H1 (cell line): ENCODE measurements at regions not wholly inside any gene's neighbourhood (a gene's known extent, or its start where the extent isn't known, plus 50 kb on each side); places are given as distances from the start of the nearest gene placed in this dataset.

Experiments used
- CTCF ChIA-PET: fragments of 300-600 bp; sonication (Branson Sonifier 250); formaldehyde crosslinking; loops from one replicate; lab custom pipeline; 2021; ENCODE audit not compliant: partially characterized antibody; lab: Charles Lee
- POLR2A ChIA-PET: fragments of 300-600 bp; sonication (Branson Sonifier 250); formaldehyde crosslinking; loops from one replicate; lab custom pipeline; 2021; ENCODE audit warnings: inconsistent platforms; ENCODE audit not compliant: partially characterized antibody; lab: Charles Lee
- DNase-seq, 2 experiments: peaks; one replicate each; pipeline versions ENCODE4 v3.0.0 to v3.0.0-alpha.2; 2010 to 2022; ENCODE audit warnings: low spot score in 2 of 2, low read depth in 1 of 2, mixed read lengths in 1 of 2
- FAIRE-seq: peaks from 2 replicates; lab custom pipeline; 2011; peaks lifted over from hg19 to GRCh38; lab: Jason Lieb, UNC
- H2AFZ ChIP-seq: 2 replicates; pipeline ENCODE4 v1.8.1; 2012; ENCODE audit warnings: low read length, inconsistent platforms
- H2AK5ac ChIP-seq: 2 replicates; pipeline ENCODE4 v1.6.1; 2013; ENCODE audit warnings: low read depth, low read length
- H2BK120ac ChIP-seq: replicated peaks from 2 replicates; pipeline ENCODE3; 2013; ENCODE audit warnings: low read depth, low read length, inconsistent platforms
- H2BK12ac ChIP-seq: 2 replicates; pipeline ENCODE4 v1.6.1; 2013; ENCODE audit warnings: low read depth, low read length
- H2BK15ac ChIP-seq: 2 replicates; pipeline ENCODE4 v1.6.1; 2013; ENCODE audit warnings: low read length
- H2BK20ac ChIP-seq: 2 replicates; pipeline ENCODE4 v1.6.1; 2013; ENCODE audit warnings: low read length
- H2BK5ac ChIP-seq: 2 replicates; pipeline ENCODE4 v1.6.1; 2013; ENCODE audit warnings: low read depth, low read length
- H3K14ac ChIP-seq: 2 replicates; pipeline ENCODE4 v1.6.1; 2013; ENCODE audit warnings: inconsistent platforms; ENCODE audit not compliant: insufficient read length
- H3K18ac ChIP-seq: 2 replicates; pipeline ENCODE4 v1.6.1; 2013; ENCODE audit warnings: low read length; ENCODE audit errors: extremely low read depth
- H3K23ac ChIP-seq: 2 replicates; pipeline ENCODE4 v1.6.1; 2013; ENCODE audit warnings: inconsistent platforms; ENCODE audit not compliant: insufficient read length
- H3K23me2 ChIP-seq: 2 replicates; pipeline ENCODE4 v1.6.1; 2013; ENCODE audit warnings: low read depth, low read length
- H3K27ac ChIP-seq: 2 replicates; pipeline ENCODE4 v1.6.1; 2011; ENCODE audit warnings: low read depth, low read length, inconsistent platforms
- H3K27me3 ChIP-seq, 4 experiments: replicated peaks in 1 of 4; 1 replicate in 1 of 4; 2 replicates in 3 of 4; pipeline versions ENCODE4 v1.6.1 to v1.8.1; 2011 to 2013; ENCODE audit warnings: low read length in 3 of 4, mild to moderate bottlenecking in 3 of 4, inconsistent platforms in 2 of 4, mixed read lengths in 2 of 4, moderate library complexity in 1 of 4; ENCODE audit not compliant: control insufficient read depth in 3 of 4, insufficient read depth in 3 of 4; ENCODE audit errors: extremely low read depth in 1 of 4
- H3K36me3 ChIP-seq, 4 experiments: 2 replicates each; pipeline versions ENCODE4 v1.6.1 to v1.8.1; 2011 to 2013; ENCODE audit warnings: mild to moderate bottlenecking in 4 of 4, low read length in 3 of 4, moderate library complexity in 2 of 4, control low read depth in 1 of 4, inconsistent platforms in 1 of 4; ENCODE audit not compliant: insufficient read depth in 4 of 4, control insufficient read depth in 2 of 4
- H3K4ac ChIP-seq: replicated peaks from 2 replicates; pipeline ENCODE3; 2013; ENCODE audit warnings: low read length, low read depth, mixed read lengths, inconsistent platforms; ENCODE audit not compliant: insufficient read length
- H3K4me1 ChIP-seq, 4 experiments: replicated peaks in 1 of 4; 1 replicate in 1 of 4; 2 replicates in 3 of 4; pipeline versions ENCODE4 v1.6.1 to v1.8.1; 2011 to 2013; ENCODE audit warnings: low read length in 3 of 4, inconsistent platforms in 2 of 4, mixed read lengths in 1 of 4; ENCODE audit not compliant: insufficient read depth in 4 of 4, control insufficient read depth in 3 of 4
- H3K4me2 ChIP-seq, 2 experiments: 2 replicates each; pipeline versions ENCODE4 v1.6.1 to v1.8.1; 2011 to 2013; ENCODE audit warnings: low read depth in 2 of 2, low read length in 2 of 2, control low read depth in 1 of 2, inconsistent platforms in 1 of 2, mild to moderate bottlenecking in 1 of 2; ENCODE audit not compliant: insufficient read depth in 1 of 2
- H3K4me3 ChIP-seq, 4 experiments: fragments of 200-600, 300-600 bp in 1 of 4; sonication (generic), shearing (Covaris generic), sonication (Bioruptor Twin) in 1 of 4; 2 replicates each; pipeline versions ENCODE4 v1.5.1 to v1.8.1; 2011 to 2016; ENCODE audit warnings: low read length in 4 of 4, low read depth in 3 of 4, control low read depth in 2 of 4, inconsistent platforms in 2 of 4, mild to moderate bottlenecking in 2 of 4, mixed read lengths in 1 of 4, moderate library complexity in 1 of 4; ENCODE audit not compliant: insufficient read depth in 2 of 4; ENCODE audit errors: extremely low read depth in 1 of 4
- H3K56ac ChIP-seq: replicated peaks from 2 replicates; pipeline ENCODE3; 2013; ENCODE audit warnings: low read depth, mild to moderate bottlenecking, mixed read lengths, low read length, inconsistent platforms; ENCODE audit not compliant: insufficient read length
- H3K79me1 ChIP-seq: 2 replicates; pipeline ENCODE4 v1.6.1; 2013; ENCODE audit warnings: low read depth, low read length, control low read depth
- H3K79me2 ChIP-seq, 2 experiments: 2 replicates each; pipeline versions ENCODE4 v1.6.1 to v1.8.1; 2012 to 2013; ENCODE audit warnings: low read length in 2 of 2, mild to moderate bottlenecking in 2 of 2, inconsistent platforms in 1 of 2; ENCODE audit not compliant: insufficient read depth in 2 of 2, control insufficient read depth in 1 of 2
- H3K9ac ChIP-seq, 4 experiments: replicated peaks in 1 of 4; 1 replicate in 1 of 4; 2 replicates in 3 of 4; pipeline versions ENCODE4 v1.6.1 to v1.8.1; 2011 to 2013; ENCODE audit warnings: low read depth in 3 of 4, low read length in 3 of 4, control low read depth in 2 of 4, mild to moderate bottlenecking in 2 of 4, moderate library complexity in 2 of 4, inconsistent platforms in 1 of 4; ENCODE audit errors: extremely low read depth in 1 of 4
- H3K9me3 ChIP-seq, 2 experiments: 2 replicates each; pipeline versions ENCODE4 v1.6.1 to v1.8.1; 2012 to 2013; ENCODE audit warnings: mild to moderate bottlenecking in 2 of 2, moderate library complexity in 2 of 2, control low read depth in 1 of 2, inconsistent platforms in 1 of 2, low read depth in 1 of 2, low read length in 1 of 2, mixed read lengths in 1 of 2; ENCODE audit not compliant: insufficient read depth in 2 of 2
- H4K20me1 ChIP-seq, 2 experiments: replicated peaks in 1 of 2; 2 replicates each; pipeline versions ENCODE3 to v1.8.1; 2011 to 2013; ENCODE audit warnings: inconsistent platforms in 2 of 2, low read length in 2 of 2, mild to moderate bottlenecking in 1 of 2; ENCODE audit not compliant: insufficient read depth in 2 of 2, control insufficient read depth in 1 of 2
- H4K5ac ChIP-seq: 2 replicates; pipeline ENCODE4 v1.6.1; 2013; ENCODE audit warnings: low read length, low read depth, mixed read lengths, inconsistent platforms; ENCODE audit not compliant: insufficient read length
- H4K8ac ChIP-seq: 2 replicates; pipeline ENCODE4 v1.8.0; 2013; ENCODE audit warnings: mild to moderate bottlenecking, moderate library complexity, low read length, inconsistent platforms; ENCODE audit not compliant: insufficient read depth; ENCODE audit errors: extremely low read depth
- H4K91ac ChIP-seq: replicated peaks from 2 replicates; pipeline ENCODE3; 2013; ENCODE audit warnings: low read length, mixed read lengths, inconsistent platforms; ENCODE audit not compliant: insufficient read length
- CHD2 ChIP-seq: IDR thresholded peaks from 2 replicates; pipeline ENCODE4 v1.6.1; 2012; ENCODE audit warnings: low read length, improper control_type of control experiment
- CREB1 ChIP-seq: IDR thresholded peaks from 2 replicates; pipeline ENCODE4 v1.6.1; 2012; ENCODE audit warnings: inconsistent platforms
- JUND ChIP-seq: IDR thresholded peaks from 2 replicates; pipeline ENCODE4 v1.6.1; 2011; ENCODE audit warnings: mild to moderate bottlenecking, improper control_type of control experiment, low read length
- SP1 ChIP-seq: IDR thresholded peaks from 2 replicates; pipeline ENCODE4 v1.6.1; 2011; ENCODE audit warnings: low read depth, low read length
- SP4 ChIP-seq: IDR thresholded peaks from 2 replicates; pipeline ENCODE4 v1.6.1; 2012; ENCODE audit warnings: low read length, inconsistent platforms
- SRF ChIP-seq: IDR thresholded peaks from 2 replicates; pipeline ENCODE4 v1.6.1; 2011; ENCODE audit warnings: mild to moderate bottlenecking, low read depth, low read length, moderate library complexity

- Histone ChIP-seq H3K36me3 (no peaks in the 10 kb centered on the region), H3K4me1 (no peaks in the 10 kb centered on the region), H2BK20ac (no peak overlapping the region), H3K9me3 (no peaks in the 10 kb centered on the region), H4K20me1 (no peaks in the 10 kb centered on the region), H3K4ac (no peak overlapping the region), H3K79me1 (no peaks in the 10 kb centered on the region), H3K18ac (no peak overlapping the region), H3K4me2 (no peak overlapping the region), H3K27me3 (no peaks in the 10 kb centered on the region), H2BK15ac (no peak overlapping the region), H3K56ac (no peak overlapping the region), H3K14ac (no peak overlapping the region), H3K4me3 (no peak overlapping the region), H2BK12ac (no peak overlapping the region), H2BK5ac (no peak overlapping the region), H4K91ac (no peak overlapping the region), H2BK120ac (no peak overlapping the region), H4K8ac (no peak overlapping the region), H3K79me2 (no peaks in the 10 kb centered on the region), H3K27ac (no peak overlapping the region), H2AFZ (no peak overlapping the region), H3K23ac (no peak overlapping the region), H3K9ac (no peak overlapping the region), H4K5ac (no peak overlapping the region), H2AK5ac (no peak overlapping the region), H3K23me2 (no peaks in the 10 kb centered on the region)
- ChIA-PET CTCF (interaction anchor here (1.4 kb wide), 1 partner anchor 14 kb away, joined by 4 read pairs; no protein-coding TSS in a partner anchor), POLR2A (no interaction called here)
- DNase-seq = no peak
- no peak for FAIRE-seq
- TF ChIP-seq CHD2 (no peak), SP4 (no peak), JUND (no peak), CREB1 (no peak), SRF (no peak), SP1 (no peak)
These were observed 772.2 kb downstream of the DCDC2C start for GRCh38 chr2:4475618-4476017.
